HG03108 (cell line): ENCODE measurements at regions not wholly inside any gene's neighbourhood (a gene's known extent, or its start where the extent isn't known, plus 50 kb on each side); places are given as distances from the start of the nearest gene placed in this dataset.

Experiments
- ATAC-seq: cut with Tn5 transposase; IDR thresholded peaks from one replicate; pipeline ENCODE4 v1.9.1; 2021; ENCODE audit warnings: moderate library complexity; ENCODE audit not compliant: unreplicated experiment

- no peak for ATAC-seq
Observed at GRCh38 chr2:126792993-126793392, 105.7 kb upstream of the TEX51 start.

GRCh38 chr2:126793885-126794613, 104.6 kb upstream of the TEX51 start:
- no peak for ATAC-seq

DNA sequence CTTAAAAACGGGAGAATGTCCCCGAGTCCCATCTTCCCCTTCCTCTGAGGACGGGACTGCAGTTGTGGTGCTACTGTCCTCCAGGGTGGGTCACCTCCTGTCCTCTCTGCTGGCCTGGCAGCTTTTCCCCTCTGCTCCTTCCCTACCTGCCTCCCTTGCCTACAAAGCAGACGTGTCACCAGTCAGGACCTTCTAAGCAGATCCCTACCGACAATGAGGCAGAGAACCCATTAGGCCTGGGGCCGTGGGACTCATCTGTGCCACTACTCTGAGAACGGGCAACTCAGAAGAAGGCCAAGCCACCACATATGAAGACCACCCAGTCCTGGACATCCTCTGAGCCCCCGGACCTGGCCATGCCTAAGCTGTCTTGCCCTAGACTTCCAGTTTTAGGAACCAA, 103.0 kb upstream of the TEX51 start:
- ATAC-seq, result no peak

DNA sequence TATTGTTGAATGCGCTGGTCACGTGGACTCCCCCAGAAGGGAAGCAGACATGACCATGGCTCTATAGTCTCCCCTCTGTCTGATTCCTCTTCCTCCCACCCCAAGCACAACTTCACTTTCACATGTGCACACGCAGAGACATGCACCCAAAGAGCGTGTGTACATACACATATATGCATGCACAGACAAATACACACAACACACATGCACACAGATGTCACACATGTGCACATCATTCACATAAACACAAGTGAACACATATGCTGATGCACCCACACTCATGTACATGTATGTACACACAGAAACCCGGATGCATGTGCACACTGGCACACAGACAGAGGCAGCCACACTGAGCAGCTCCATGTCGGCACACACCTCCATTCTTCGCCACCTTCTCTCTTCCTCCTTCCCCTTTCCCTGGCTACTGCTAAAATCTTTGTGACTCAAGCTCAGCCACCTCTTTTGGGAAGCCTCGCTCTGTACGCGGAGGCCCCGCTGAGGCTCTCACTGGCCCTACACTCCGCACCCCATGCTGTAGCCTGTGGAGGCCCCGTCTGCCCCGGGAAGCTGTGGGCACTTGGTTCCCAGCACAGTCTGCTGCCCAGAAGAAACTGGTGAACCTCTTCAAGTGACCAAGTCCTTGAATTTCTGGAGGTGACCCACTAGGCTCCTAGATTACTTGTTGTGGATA, 101.6 kb upstream of the TEX51 start:
- ATAC-seq, result no peak

DNA sequence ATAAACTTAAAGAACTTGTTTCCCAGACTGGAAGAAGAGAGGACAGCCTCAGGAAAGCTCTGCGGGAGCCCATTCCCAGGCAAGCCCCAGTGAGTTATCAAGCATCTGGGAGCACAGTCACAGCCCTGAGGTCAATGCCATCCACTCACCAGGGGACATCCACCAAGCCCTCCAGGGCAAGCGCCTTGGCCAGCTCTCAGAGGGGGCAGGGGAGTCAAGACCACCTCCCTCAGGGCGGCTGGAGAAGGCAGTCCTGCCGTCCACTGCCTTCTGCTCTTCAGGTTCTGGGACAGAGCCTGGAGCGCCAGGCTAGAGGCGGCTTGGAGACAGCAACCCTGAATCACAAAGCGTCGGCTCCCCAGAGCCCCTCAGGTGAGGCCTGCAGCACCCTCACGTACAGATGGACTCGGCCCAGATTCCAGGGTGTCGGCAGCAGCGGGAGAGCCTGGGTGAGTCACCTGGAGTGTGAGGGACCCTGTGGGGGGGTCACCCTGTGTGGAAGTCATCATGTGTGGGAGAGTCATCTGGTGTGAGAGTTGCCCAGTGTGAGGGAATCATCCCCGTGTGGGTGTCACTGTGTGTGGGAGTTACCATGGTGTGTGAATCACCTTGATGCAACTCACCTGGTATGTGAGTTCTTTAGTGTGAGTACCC, 100.9 kb upstream of the TEX51 start:
- no peak for ATAC-seq

GRCh38 chr2:126798276-126799140, 100.2 kb upstream of the TEX51 start:
- no peak for ATAC-seq

DNA sequence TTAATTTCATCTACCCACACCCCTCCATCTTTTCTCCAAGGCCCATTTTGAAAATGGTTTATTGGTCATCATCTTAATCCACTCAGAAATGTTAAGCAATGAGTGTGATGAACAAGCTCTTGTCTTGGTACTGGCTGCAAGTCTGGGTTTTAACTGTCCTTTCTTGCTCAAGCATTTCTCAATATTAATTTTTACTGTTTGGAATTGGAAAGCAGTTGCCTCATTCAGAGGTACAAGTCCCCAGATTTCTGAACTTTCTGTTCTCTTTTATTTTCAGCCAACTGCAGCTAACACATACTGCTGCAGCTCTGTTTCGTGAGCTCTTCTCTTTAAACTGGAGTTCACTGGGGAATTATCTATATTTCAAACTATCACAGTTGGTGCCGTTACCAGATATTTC, 99.4 kb upstream of the TEX51 start:
- no peak for ATAC-seq

DNA sequence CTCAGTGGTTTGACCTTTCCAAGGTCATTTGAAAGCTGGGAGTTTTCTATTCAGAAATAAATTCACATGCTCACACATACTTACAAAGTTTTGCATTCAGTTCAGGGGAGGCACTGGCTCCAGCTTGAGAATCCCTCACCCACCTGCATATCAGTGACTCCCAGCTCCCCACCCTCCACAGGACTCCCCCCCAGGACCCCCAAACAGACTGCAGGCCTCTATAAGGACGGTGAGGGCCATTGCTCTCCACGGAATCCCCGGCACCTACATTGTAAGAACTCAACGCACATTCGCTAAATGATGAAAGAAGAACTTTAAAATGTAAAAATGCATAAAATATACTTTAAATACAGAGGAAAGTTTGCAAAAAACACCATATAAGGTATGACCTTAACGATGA, 97.2 kb upstream of the TEX51 start:
- no peak for ATAC-seq

GRCh38 chr2:126802316-126802715, 96.4 kb upstream of the TEX51 start:
- no peak for ATAC-seq

DNA sequence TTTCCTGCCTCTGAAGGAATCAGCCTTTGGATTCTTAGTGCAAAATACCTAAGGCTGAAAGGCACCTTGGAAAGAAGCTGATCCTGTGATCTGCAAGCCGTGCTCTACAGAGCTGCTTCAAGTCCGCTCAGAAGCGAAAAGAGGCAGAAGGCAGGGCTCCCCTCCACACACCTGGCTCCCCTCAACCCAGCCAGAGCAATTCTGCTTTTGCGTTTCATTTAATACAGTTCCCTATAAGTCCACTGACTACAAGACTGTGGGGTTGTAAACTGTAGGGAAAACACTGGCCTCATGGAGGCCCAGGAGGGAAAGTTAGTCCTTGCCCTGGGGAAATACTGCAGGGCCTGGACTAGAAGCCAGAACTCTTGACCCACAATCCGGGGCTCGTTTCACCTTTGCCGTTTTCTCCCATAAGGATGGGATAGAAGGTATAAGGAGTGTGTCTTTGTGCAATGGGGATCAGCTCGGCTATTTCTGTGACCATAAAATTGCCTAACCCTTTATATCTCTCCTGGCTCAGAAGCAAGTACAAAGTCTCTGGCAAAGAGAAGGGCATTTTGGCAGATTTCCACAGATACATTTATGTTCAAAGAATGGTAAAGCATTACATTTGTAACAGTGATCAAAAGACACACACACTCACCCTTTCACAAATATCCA, 95.8 kb upstream of the TEX51 start:
- no peak for ATAC-seq

DNA sequence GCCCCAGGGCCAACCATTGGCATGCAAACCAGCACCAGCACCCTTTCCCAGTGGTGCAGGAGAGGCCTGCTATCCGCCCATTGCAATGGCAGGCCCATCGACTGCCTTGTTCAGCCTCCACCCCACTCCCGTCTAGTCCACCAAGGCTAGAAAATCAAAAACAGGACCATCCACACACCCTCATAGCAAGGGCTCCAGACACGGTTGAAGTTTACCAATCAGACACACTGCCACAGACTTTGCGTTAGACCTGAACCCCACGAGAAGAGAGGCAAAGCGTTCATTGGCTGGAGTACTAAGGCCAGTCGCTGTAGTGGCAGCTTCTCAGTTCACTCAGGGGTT, 95.3 kb upstream of the TEX51 start:
- no peak for ATAC-seq

DNA sequence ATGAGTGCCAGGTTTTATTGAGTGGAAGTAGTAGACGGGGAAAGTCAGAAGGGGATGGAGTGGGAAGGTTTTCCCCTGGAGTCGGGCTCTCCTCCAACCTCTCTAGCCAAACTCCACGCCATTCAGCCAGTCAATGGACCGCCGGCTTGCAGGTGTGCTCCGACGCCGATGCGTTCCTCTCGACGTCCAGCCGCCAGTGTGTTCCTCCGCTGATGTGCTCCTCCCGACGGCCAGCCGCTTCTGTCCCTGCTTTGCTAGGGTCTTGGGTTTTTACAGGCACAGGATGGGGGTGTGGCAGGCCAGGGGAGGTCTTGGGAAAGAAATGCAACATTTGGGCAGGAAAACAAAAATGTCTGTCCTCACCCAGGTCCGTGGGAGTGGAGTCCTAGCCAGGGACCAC, 94.3 kb upstream of the TEX51 start:
- ATAC-seq, result no peak

- no peak for ATAC-seq
Observed at GRCh38 chr2:126808929-126809328, 89.8 kb upstream of the TEX51 start.

- ATAC-seq, result no peak
Observed at GRCh38 chr2:126809340-126809739, 89.3 kb upstream of the TEX51 start.

GRCh38 chr2:126810001-126810400, 88.7 kb upstream of the TEX51 start:
- no peak for ATAC-seq

- ATAC-seq, result no peak
Observed at GRCh38 chr2:126811101-126811500, 87.6 kb upstream of the TEX51 start.

DNA sequence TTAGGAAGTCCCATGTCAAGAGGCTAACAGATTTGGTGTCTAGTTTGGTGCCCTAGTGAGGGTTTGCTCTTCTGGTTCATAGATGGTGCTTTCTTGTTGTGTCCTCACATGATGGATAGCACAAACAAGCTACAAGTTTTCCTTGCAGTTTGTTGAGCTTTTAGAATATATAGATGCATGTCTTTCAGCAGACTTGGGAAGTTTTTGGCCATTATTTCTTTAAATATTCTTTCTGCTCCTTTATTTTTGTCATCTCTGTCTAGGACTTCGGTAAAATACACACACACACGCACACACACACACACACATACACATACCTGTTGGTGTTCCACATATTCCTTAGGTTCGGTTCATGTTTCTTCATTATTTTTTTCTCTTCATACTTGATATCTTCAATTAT, 81.5 kb upstream of the TEX51 start:
- ATAC-seq, result no peak

- no peak for ATAC-seq
Observed at GRCh38 chr2:126822115-126822514, 76.6 kb upstream of the TEX51 start.

DNA sequence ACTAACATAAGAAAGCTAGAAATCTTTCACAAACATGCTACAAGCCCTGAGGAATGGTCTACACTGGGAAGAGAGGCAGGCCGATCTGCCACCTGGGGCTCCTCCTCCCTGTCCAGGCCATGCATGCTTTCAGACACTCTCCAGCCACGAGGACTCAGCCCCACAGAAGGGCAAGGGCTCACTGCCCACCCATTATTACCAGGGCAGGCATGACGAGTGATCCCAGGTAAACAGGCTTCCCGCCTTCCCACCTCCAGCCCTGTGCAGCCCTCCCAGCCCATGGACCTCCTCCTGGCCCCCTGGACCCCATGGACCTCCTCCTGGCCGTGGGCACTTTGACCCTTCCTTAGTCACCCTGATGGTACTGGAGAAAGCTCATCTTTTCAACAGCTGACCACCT, 75.8 kb upstream of the TEX51 start:
- no peak for ATAC-seq

DNA sequence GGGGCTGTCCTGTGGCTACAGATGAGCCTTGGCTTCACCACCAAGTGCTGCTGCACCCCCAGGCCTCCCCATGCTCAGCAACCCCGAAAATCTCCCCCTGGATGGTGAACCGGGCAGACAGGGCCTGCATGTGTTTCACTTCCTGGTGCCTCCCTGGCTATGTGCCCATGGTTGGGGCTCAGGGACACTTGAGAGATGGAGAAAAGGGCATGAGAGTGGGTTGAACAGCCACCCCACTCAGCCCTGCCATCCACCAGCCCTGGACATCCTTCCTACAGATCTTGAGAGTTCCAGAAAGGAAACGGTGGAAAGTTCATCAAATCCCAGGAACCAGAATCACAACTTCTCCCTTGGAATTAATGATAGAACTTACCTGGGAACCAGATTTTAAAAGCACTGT, 74.7 kb upstream of the TEX51 start:
- ATAC-seq, result no peak

DNA sequence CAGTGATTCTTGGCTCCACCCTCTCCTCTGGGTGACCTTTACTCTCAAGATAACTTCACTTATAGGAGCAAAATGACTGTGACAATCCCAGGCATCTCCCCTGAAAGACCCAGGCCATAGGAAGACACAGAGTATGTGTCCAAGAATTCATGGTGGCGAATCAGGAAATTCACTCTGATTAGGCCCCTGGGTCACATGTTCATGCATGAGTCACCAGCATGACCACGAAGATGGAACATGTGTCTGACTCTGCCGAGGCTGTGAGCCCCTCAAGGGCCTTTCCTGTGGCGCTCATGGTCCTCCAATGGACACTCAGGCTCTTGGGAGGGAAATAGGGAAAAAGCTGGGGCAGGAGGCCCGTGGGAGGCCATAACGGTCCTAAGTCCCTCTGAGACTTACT, 74.0 kb upstream of the TEX51 start:
- ATAC-seq, result no peak
